GM06990 (cell line): ENCODE measurements at regions not wholly inside any gene's neighbourhood (a gene's known extent, or its start where the extent isn't known, plus 50 kb on each side); places are given as distances from the start of the nearest gene placed in this dataset.

ENCODE experiments used
- DNase-seq: peaks from one replicate; pipeline ENCODE4 v3.0.0-alpha.2; 2011; ENCODE audit not compliant: insufficient read length; ENCODE audit errors: extremely low read depth
- H3K27me3 ChIP-seq: replicated peaks from 2 replicates; pipeline ENCODE4 v1.6.0; 2011; ENCODE audit warnings: low read length; ENCODE audit not compliant: control insufficient read depth, insufficient read depth
- H3K36me3 ChIP-seq: 2 replicates; pipeline ENCODE4 v1.5.1; 2011; ENCODE audit warnings: low read length; ENCODE audit not compliant: control insufficient read depth, insufficient read depth
- H3K4me3 ChIP-seq: replicated peaks from 2 replicates; pipeline ENCODE4 v1.5.1; 2011; ENCODE audit warnings: low read depth, mild to moderate bottlenecking, control low read depth, low read length
- CTCF ChIP-seq: IDR thresholded peaks from 2 replicates; pipeline ENCODE4 v1.5.1; 2011; ENCODE audit warnings: low read length, control low read depth, mild to moderate bottlenecking, inconsistent platforms; ENCODE audit not compliant: insufficient read depth, poor library complexity, severe bottlenecking

- DNase-seq, result no peak
- Histone ChIP-seq H3K4me3 (no peak overlapping the region), H3K36me3 (no peaks in the 10 kb centered on the region), H3K27me3 (no peaks in the 10 kb centered on the region)
- TF ChIP-seq CTCF, result no peak
These were observed 89.0 kb upstream of the NPTX2 start for GRCh38 chr7:98528079-98528478.

GRCh38 chr7:98526059-98526458 lies 91.0 kb upstream of the NPTX2 start:
- H3K27me3 ChIP-seq, result no peaks in the 10 kb centered on the region
- DNase-seq, result no peak
- no peak for TF ChIP-seq CTCF

GRCh38 chr7:98521089-98521692 lies 95.9 kb upstream of the NPTX2 start:
- H3K4me3 ChIP-seq, result no peak overlapping the region
- no peak for DNase-seq
- no peaks in the 10 kb centered on the region for H3K27me3 ChIP-seq
- TF ChIP-seq CTCF, result no peak
- no peaks in the 10 kb centered on the region for H3K36me3 ChIP-seq

More at GRCh38 chr7:98526059-98526458, 91.0 kb upstream of the NPTX2 start:
- Histone ChIP-seq H3K36me3 (no peaks in the 10 kb centered on the region), H3K4me3 (no peak overlapping the region)

- no peak for TF ChIP-seq CTCF
- H3K27me3 ChIP-seq, result no peaks in the 10 kb centered on the region
- no peak overlapping the region for H3K4me3 ChIP-seq
- no peak for DNase-seq
- H3K36me3 ChIP-seq, result no peaks in the 10 kb centered on the region
These were observed 96.6 kb upstream of the NPTX2 start for GRCh38 chr7:98520356-98520951.

GRCh38 chr7:98518159-98518947 lies 98.7 kb upstream of the NPTX2 start:
- Histone ChIP-seq H3K27me3 (no peaks in the 10 kb centered on the region), H3K4me3 (no peak overlapping the region), H3K36me3 (no peaks in the 10 kb centered on the region)
- no peak for DNase-seq
- TF ChIP-seq CTCF, result no peak
